OCI-M2 (cell line): ENCODE measurements at regions not wholly inside any gene's neighbourhood (a gene's known extent, or its start where the extent isn't known, plus 50 kb on each side); places are given as distances from the start of the nearest gene placed in this dataset.

ENCODE experiments used
- DNase-seq: peaks from one replicate; lab custom pipeline; 2025; ENCODE audit not compliant: unreplicated experiment; lab: John Stamatoyannopoulos, UW

GRCh38 chr3:59267021-59267420 is 217.2 kb upstream of the CFAP20DC start:
- DNase-seq, result no peak

- DNase-seq, result no peak
Measured at GRCh38 chr3:59266551-59266950, 216.7 kb upstream of the CFAP20DC start.

- DNase-seq, result no peak
Measured at GRCh38 chr3:59265566-59265965, 215.7 kb upstream of the CFAP20DC start.

- DNase-seq, result no peak
Measured at GRCh38 chr3:59264366-59264765, 214.5 kb upstream of the CFAP20DC start.

GRCh38 chr3:59263152-59263551 is 213.3 kb upstream of the CFAP20DC start:
- no peak for DNase-seq

GRCh38 chr3:59262076-59262498 is 212.3 kb upstream of the CFAP20DC start:
- no peak for DNase-seq

- DNase-seq, result no peak
Measured at GRCh38 chr3:59261009-59261408, 211.2 kb upstream of the CFAP20DC start.

GRCh38 chr3:59258550-59259260 is 208.9 kb upstream of the CFAP20DC start:
- DNase-seq, result no peak

GRCh38 chr3:59257506-59257905 is 207.7 kb upstream of the CFAP20DC start:
- DNase-seq, result no peak

- DNase-seq, result no peak
Measured at GRCh38 chr3:59256230-59256629, 206.4 kb upstream of the CFAP20DC start.

GRCh38 chr3:59254976-59255375 is 205.2 kb upstream of the CFAP20DC start:
- DNase-seq, result no peak

- no peak for DNase-seq
Measured at GRCh38 chr3:59254433-59254832, 204.6 kb upstream of the CFAP20DC start.

- no peak for DNase-seq
Measured at GRCh38 chr3:59253523-59253922, 203.7 kb upstream of the CFAP20DC start.

GRCh38 chr3:59251869-59252268 is 202.0 kb upstream of the CFAP20DC start:
- no peak for DNase-seq

- no peak for DNase-seq
Measured at GRCh38 chr3:59250600-59250999, 200.8 kb upstream of the CFAP20DC start.

- DNase-seq, result no peak
Measured at GRCh38 chr3:59249698-59250361, 200.0 kb upstream of the CFAP20DC start.

GRCh38 chr3:59249004-59249403 is 199.2 kb upstream of the CFAP20DC start:
- DNase-seq, result no peak

- no peak for DNase-seq
Measured at GRCh38 chr3:59247402-59247841, 197.6 kb upstream of the CFAP20DC start.

GRCh38 chr3:59246719-59247401 is 197.0 kb upstream of the CFAP20DC start:
- no peak for DNase-seq

GRCh38 chr3:59245859-59246501 is 196.2 kb upstream of the CFAP20DC start:
- no peak for DNase-seq

- no peak for DNase-seq
Measured at GRCh38 chr3:59245300-59245858, 195.6 kb upstream of the CFAP20DC start.
